Peyer's patch (tissue), 4 donors: ENCODE measurements at regions not wholly inside any gene's neighbourhood (a gene's known extent, or its start where the extent isn't known, plus 50 kb on each side); places are given as distances from the start of the nearest gene placed in this dataset.

Source experiments
- CTCF ChIP-seq, 6 experiments: fragments of 450-650 bp in 4 of 6; fragments of 200-600 bp in 2 of 6; sonication (generic) in 1 of 6; IDR thresholded peaks; one replicate each; pipeline ENCODE4 v1.5.1; 2017 to 2019; ENCODE audit warnings: antibody characterized with exemption in 6 of 6, mild to moderate bottlenecking in 3 of 6, moderate library complexity in 1 of 6
- POLR2A ChIP-seq, 2 donors: fragments of 450-650 bp; IDR thresholded peaks; one replicate each; pipeline ENCODE4 v1.5.1; 2017; ENCODE audit warnings: antibody characterized with exemption in 2 of 2, mild to moderate bottlenecking in 2 of 2, moderate library complexity in 2 of 2

GRCh38 chr3:148629006-148629405 lies 68.7 kb upstream of the AGTR1 start:
- no peak for TF ChIP-seq CTCF (IDR thresholded peaks at IDR 0.05)
- no peak for TF ChIP-seq POLR2A (IDR thresholded peaks at IDR 0.05)
